SKM-1 (cell line): ENCODE measurements at regions not wholly inside any gene's neighbourhood (a gene's known extent, or its start where the extent isn't known, plus 50 kb on each side); places are given as distances from the start of the nearest gene placed in this dataset.

Experiments
- DNase-seq: peaks from one replicate; lab custom pipeline; 2025; ENCODE audit not compliant: unreplicated experiment; lab: John Stamatoyannopoulos, UW

DNA sequence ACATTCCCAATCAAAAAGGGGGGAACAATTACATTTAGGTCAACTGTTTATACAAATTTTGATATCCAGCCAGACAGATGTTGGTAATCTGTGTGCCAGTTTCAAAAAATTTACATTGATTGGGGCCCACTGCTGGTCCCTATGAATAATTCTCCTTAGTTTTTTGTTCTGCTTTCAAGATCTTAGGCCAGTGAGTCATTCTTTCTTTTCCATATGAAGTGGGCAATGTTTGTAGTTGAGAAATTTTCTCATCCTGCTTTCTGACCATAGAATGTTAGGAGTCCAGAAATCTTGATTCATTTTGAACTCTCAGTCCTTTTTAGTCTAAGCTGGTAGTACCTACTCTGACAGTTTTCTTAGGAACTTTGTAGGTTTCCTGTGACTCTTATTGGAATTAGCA lies 244.3 kb downstream of the DIO2 start:
- DNase-seq = no peak

DNA sequence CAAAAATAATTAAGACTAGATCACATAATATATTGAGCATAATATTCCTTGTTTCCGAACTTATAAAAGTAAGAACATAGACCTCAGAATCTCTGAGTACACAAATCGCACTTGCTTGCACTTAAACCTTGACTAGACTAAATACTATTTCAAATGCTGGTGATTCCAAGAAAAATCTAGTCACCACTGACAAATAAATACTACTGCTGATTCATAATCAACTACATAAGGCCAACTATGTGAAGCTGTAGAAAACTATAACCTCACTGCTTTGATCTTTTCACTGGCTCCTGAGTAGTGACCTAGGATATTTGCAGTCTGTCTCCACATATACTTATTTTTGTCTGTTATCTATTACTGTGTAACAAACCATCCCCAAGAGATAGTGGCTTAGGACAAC lies 245.4 kb downstream of the DIO2 start:
- no peak for DNase-seq

DNA sequence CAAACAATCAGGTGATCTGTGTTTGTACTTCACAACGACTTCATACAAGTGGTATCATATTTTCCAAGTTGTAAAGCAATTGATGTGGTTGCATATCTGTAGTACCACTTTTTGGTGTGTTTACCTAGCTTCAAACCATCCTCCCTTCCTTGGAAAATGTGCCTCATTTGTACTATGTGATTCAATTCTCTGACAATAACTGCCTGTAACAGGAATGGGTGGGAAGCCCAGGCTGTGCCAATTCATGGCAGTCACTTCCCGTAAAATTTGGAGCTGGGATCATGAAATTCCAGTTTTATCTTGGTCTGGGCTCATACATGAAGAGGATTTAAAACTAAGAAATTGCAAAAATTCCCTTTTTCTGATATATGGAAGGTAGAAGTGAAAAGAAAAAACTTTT lies 250.1 kb downstream of the DIO2 start:
- no peak for DNase-seq

DNA sequence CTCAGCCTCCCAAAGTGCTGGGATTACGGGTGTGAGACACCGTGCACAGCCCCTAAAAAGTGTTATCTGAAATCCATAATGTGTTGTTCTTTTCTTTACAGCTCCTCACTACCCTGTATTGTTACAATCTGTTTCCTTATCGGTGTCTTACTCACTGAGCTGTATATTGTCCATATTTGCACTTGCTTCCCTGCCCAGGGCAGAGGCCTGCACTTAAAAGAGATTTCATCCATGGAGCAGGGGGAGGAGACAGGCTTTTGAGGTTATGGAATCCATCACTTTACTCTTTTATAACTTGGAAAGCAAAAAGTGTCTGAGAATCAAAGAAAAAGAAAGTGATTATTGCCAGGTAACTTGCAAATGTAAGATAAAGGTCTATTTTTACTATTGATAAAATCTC lies 251.0 kb downstream of the DIO2 start:
- no peak for DNase-seq

DNA sequence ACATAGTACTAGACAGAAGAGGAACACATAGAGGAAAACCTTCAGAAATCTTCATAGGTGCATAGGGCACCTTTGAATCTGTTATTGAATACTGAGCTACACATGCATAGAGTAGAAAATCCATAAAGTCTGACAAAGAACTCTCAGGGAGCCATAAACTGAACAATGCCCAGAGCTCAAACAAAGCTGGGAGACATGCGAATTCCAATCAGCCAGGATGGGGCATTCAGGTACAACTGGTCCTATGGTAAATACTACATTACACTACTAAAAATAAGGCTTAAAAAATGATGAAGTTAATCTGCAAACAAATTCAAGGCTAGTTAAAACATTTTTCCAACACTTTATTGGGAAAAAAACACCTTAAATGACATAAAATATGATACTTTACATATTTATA lies 259.7 kb downstream of the DIO2 start:
- DNase-seq = no peak

DNA sequence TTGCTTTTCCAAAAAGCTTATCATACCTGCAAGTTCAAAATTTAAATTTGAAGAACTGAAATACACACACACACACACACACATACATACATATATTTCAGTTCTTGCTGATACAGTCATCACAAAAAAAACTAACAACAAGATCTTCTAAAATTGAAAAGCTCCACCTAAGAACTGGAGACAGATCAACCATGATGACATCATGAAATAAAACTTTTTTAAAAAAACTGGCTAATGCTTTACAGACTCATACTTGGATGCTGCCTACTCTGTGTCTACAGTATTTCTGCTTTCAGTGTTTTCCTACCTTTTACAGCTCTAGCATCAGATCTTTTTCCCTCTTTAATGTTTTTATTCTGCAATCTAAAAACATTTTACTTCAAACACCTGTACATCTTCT lies 261.4 kb downstream of the DIO2 start:
- no peak for DNase-seq

DNA sequence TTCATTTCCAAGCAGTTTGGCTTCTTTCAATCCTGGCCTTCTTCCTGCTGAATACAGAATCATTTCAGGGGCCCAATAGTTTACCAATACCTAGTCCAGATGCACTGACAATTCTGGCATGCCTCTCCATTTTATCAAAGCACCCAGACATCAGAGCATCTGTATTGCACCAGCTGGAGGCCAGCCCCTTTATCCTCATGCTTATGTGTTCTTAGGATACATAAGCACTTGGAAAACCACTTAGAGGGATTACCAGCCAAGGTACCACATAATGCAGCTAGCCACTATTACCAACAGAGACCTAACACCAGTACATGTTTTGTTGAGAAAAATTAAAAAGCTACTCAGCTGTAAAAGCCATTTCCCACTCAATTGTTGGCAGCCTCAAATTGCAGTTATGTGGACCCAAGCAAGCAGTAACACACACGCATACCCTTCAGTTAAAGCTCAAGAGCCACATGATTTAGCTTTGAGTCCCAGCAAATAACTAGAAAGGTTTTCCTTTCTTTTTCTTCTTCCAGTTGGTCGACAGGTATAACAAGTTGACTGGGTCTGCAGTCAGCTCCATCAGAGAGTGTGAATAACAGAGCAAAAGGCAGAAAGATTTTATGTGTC lies 263.8 kb downstream of the DIO2 start:
- no peak for DNase-seq

DNA sequence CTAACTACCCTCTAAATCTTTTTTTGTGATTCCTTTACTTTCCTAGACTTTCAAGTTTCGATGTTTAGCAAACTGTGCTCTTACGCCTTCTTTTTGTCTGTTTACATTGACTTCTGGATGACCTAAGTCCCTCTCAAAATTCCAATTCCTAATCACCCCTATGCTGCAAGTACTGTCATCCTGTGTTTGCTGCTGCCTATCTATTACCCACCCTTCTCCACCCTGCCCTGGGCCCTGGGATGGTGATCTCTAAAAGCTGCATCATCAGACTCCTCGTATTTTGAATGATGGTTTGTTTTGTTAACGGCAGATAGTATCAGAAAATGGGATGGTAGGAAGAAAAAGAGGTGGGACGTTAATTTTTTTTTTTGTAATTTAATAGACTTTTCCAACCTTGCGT lies 272.1 kb downstream of the DIO2 start:
- no peak for DNase-seq

DNA sequence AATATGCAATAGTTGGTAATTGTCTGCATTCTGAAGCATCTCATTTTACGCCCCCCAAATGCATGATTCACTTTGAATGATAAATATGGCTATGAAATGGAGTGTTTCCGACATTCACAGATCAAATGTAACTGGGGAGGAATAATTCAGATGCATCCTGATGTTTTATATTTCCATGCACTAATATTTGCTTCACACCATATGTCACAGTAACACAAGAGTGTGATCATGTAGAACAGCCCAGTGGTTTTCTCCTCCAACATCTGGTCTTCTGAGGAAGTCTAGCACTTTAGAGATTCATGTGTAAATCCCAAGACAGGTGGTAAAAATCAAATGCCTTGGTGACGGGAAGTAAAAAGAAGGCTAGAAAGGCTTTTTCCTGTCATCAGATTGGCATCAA lies 273.1 kb downstream of the DIO2 start:
- no peak for DNase-seq

DNA sequence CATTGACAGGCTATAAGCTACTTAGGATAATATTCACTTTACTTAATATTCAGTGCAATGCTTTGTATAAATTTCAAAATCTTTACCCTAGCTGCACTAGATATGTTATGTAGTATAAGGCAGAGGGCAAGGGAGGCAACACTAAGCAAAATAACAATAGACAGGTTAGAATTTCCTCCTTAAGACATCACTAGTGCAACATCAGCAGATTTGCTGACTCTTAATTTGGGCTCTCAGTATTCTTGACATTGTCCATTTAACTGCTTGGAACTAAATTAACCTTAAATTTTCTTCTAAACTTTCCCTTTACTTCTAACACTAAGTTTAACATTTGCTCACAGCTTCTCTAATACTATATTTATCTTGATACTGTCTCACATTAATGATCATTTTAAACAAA lies 273.9 kb downstream of the DIO2 start:
- no peak for DNase-seq

DNA sequence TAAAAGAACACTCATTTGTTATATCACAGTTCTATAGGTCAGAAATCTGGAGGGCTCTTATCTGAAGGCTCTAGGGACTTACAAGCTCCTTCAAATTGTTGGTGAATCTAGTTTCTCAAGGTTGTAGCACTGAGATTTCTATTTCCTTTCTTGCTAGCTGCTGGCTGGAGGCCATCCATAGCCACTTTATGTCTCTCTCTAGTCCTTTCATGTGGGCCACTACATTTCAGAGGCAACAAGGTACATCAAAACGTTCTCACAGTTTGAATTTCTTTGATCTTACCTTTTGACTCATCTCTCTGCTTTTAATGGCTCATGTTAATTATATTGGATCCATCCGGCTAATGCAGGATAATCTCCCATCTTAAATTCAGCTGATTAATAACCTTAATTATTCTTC lies 286.8 kb downstream of the DIO2 start:
- no peak for DNase-seq

DNA sequence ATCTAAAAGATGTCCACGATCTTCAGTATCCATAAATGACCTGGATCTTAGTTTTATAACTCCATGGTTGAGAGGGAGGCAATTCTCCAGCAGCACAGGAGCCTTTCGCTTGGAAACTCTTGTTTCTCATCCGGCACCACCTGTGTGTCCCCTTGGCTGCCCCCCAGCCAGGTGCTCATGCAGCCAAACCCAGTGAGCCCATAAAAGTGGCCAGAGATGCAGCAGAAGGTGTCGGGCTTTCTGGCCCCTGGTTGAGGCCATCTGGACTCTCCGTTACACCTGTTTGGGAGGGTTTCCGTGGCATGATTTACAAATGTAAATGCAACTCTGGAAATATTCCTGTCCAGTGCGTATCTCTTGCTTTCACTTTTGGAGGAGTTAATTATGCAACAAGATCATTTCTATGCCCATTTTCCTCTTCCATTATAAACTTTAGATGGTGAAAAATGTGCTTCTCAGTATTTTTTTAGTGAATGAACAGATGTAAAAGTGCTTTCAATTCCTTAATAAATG lies 291.1 kb downstream of the DIO2 start:
- no peak for DNase-seq
